Tibial artery (tissue), 4 donors: ENCODE measurements at regions not wholly inside any gene's neighbourhood (a gene's known extent, or its start where the extent isn't known, plus 50 kb on each side); places are given as distances from the start of the nearest gene placed in this dataset.

Experiments
- DNase-seq, 2 donors: peaks; one replicate each; pipeline ENCODE4 v3.0.0-alpha.2; 2019
- H3K27ac ChIP-seq, 2 donors: fragments of 200-600 bp; sonication (generic) in 1 of 2; 1 replicate in 1 of 2; 2 replicates in 1 of 2; pipeline ENCODE4 v1.5.1; 2018 to 2019; ENCODE audit warnings: mild to moderate bottlenecking in 1 of 2
- H3K27me3 ChIP-seq, 2 donors: fragments of 200-600 bp; sonication (generic) in 1 of 2; one replicate each; pipeline versions ENCODE4 v1.5.1 to v1.6.0; 2016 to 2019
- H3K36me3 ChIP-seq, 3 donors: fragments of 200-600 bp; sonication (generic) in 2 of 3; one replicate each; pipeline ENCODE4 v1.5.1; 2016 to 2019; ENCODE audit warnings: mild to moderate bottlenecking in 2 of 3
- H3K4me1 ChIP-seq, 4 donors: fragments of 200-600 bp; sonication (generic) in 2 of 4; 1 replicate in 3 of 4; 2 replicates in 1 of 4; pipeline ENCODE4 v1.5.1; 2016 to 2019
- H3K4me3 ChIP-seq, 2 donors: fragments of 200-600 bp; sonication (generic) in 1 of 2; 1 replicate in 1 of 2; 2 replicates in 1 of 2; pipeline ENCODE4 v1.5.1; 2018 to 2019; ENCODE audit warnings: mild to moderate bottlenecking in 2 of 2
- H3K9me3 ChIP-seq, 3 donors: fragments of 200-600 bp; sonication (generic) in 1 of 3; one replicate each; pipeline ENCODE4 v1.5.1; 2016 to 2019
- CTCF ChIP-seq, 2 experiments: fragments of 200-600 bp in 1 of 2; fragments of 450-650 bp in 1 of 2; IDR thresholded peaks; one replicate each; pipeline ENCODE4 v1.5.1; 2017 to 2019; ENCODE audit warnings: antibody characterized with exemption in 2 of 2, mild to moderate bottlenecking in 1 of 2, moderate library complexity in 1 of 2
- intact Hi-C: fragments of 100-400 bp; cut with DNase I; formaldehyde crosslinking; loops from one replicate; pipeline ENCODE4 v1.15.0; 2023; ENCODE audit warnings: low total_unique reads

- Histone ChIP-seq H3K4me3 (no peak overlapping the region), H3K9me3 (no peaks in the 10 kb centered on the region), H3K27ac (no peak overlapping the region), H3K27me3 (no peaks in the 10 kb centered on the region), H3K4me1 (no peaks in the 10 kb centered on the region), H3K36me3 (no peaks in the 10 kb centered on the region)
- TF ChIP-seq CTCF (IDR thresholded peaks at IDR 0.05) = no peak
- no peak for DNase-seq
- intact Hi-C loops = no loop called here
Measured at GRCh38 chr20:60900618-60901017, 351.4 kb upstream of the CDH4 start.

DNA sequence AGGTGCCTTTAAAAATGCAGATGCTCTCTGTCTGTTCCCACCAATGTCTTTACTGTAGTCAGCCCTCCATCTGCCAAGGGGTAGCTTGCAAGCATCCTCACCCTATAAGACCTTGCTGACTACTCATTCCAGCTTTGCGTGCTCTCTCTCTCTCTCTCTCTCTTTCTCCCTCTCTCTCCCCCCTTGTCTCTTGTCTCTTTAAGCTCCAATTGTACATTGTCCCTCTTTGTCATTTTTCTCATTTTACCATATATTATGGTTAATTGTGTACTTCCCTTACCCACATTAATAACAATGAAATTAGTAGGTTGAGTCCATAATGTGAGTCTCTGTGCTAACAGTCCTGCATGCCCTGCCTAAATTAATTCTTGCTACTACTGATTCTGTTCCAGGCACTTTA is 350.2 kb upstream of the CDH4 start:
- intact Hi-C loops = no loop called here

DNA sequence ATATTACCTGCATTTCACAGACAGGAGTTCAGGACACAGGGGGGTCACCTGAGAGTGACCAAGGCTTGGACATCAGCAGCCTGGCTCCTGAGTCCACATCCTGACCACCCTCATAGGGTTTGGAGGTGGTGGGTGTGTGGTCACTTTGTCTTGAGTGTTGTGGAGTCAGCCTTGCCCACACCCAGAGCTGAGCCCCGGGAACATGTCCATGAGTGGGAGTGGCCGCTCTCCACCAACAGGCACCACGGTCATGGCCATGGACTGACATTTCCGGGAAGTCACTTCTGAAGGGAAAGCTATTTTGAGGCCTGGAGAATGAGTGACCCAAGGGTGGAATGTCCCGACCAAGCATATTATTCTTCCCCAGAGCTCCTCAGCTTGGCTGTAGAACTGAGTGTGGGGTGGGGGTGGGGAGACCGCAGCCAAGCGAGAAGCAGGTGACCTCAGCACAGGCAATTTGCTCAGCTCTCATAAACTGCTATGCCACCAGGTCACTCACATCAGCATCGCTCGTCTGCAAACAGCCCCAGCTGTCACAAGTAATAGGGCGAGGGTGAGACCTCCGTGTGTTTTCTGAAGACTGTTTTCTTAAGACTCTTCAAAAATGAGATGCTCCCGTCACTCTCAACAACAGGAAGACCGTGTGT is 348.6 kb upstream of the CDH4 start:
- Histone ChIP-seq H3K4me1 (no peaks in the 10 kb centered on the region), H3K9me3 (no peaks in the 10 kb centered on the region), H3K4me3 (no peak overlapping the region), H3K36me3 (no peaks in the 10 kb centered on the region), H3K27ac (no peak overlapping the region), H3K27me3 (no peaks in the 10 kb centered on the region)
- DNase-seq = no peak
- TF ChIP-seq CTCF (IDR thresholded peaks at IDR 0.05) = no peak
- intact Hi-C loops = no loop called here

More for the DNA sequence above, 350.2 kb upstream of the CDH4 start:
- Histone ChIP-seq H3K4me3 (no peak overlapping the region), H3K27me3 (no peaks in the 10 kb centered on the region), H3K36me3 (no peaks in the 10 kb centered on the region), H3K4me1 (no peaks in the 10 kb centered on the region), H3K9me3 (no peaks in the 10 kb centered on the region), H3K27ac (no peak overlapping the region)
- no peak for DNase-seq
- TF ChIP-seq CTCF (IDR thresholded peaks at IDR 0.05) = no peak

DNA sequence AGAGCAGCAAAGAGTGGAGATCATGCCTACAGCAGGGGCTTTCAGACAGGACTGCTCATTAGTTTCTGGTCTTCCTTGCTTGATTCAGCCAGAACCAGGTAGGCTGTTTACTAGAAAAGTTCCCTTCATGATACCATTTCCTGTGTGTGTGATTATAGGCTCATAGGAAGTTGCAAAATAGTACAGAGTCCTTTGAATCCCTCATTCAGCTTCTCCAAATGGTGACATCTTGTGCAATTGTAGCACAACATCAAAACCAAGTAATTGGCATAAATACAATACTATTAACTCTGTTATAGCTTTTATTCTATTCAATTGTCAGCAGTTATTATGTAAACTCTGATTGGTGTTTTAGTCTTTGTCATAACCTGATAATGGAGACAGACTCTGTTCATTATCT is 347.3 kb upstream of the CDH4 start:
- intact Hi-C loops = no loop called here
- DNase-seq = no peak
- no peaks in the 10 kb centered on the region for H3K36me3 ChIP-seq
- TF ChIP-seq CTCF (IDR thresholded peaks at IDR 0.05) = no peak
- H3K27ac ChIP-seq = no peak overlapping the region
- no peaks in the 10 kb centered on the region for H3K9me3 ChIP-seq
- H3K4me1 ChIP-seq = no peaks in the 10 kb centered on the region
- H3K4me3 ChIP-seq = no peak overlapping the region
- H3K27me3 ChIP-seq = no peaks in the 10 kb centered on the region

DNA sequence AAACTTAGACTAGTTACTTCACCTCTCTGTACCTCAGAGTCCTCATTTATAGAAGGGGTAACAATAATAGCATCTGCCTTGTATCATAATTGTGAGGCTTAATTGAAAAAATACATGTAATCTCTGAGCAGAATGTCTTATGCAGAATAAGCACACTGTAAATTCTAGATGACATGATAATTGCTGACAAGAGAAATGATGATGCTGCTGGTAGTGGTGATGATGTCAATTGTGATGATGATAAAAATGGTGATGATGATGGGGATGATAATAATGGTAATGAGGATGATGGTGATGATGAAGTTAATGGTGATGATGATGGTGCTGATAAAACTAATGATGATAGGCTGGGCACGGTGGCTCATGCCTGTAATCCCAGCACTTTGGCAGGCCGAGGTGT is 346.1 kb upstream of the CDH4 start:
- Histone ChIP-seq H3K27ac (no peak overlapping the region), H3K27me3 (no peaks in the 10 kb centered on the region), H3K36me3 (no peaks in the 10 kb centered on the region), H3K4me3 (no peak overlapping the region), H3K4me1 (no peaks in the 10 kb centered on the region), H3K9me3 (no peaks in the 10 kb centered on the region)
- DNase-seq = no peak
- intact Hi-C loops = no loop called here
- no peak for TF ChIP-seq CTCF (IDR thresholded peaks at IDR 0.05)

- Histone ChIP-seq H3K9me3 (no peaks in the 10 kb centered on the region), H3K27me3 (no peaks in the 10 kb centered on the region), H3K4me1 (no peaks in the 10 kb centered on the region), H3K4me3 (no peak overlapping the region), H3K36me3 (no peaks in the 10 kb centered on the region), H3K27ac (no peak overlapping the region)
- DNase-seq = no peak
- no peak for TF ChIP-seq CTCF (IDR thresholded peaks at IDR 0.05)
- intact Hi-C loops = no loop called here
Measured at GRCh38 chr20:60906555-60906954, 345.5 kb upstream of the CDH4 start.
